ENCODE measurements at regions not wholly inside any gene's neighbourhood (a gene's known extent, or its start where the extent isn't known, plus 50 kb on each side); places are given as distances from the start of the nearest gene placed in this dataset.

DNA sequence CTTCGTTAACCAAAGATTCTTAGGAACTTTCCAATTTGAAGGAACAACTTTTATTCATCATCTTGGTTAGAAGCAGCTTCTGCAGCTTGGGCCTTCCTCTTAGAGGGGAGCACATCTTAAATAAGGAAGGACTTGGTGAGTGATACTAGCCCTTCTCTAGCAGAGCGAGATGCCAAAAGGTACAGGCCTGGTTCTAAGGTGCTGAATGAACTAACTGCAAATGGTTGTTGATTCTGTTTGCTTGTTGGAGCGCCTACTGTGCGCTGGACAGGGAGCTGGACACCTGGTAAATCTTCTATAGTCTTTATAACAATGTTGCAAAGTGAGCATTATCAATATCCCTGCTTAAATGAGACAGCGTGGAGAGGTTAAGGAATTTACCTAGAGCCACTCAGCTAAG, 127.1 kb downstream of the MYCN start (continued):
- TF ChIP-seq, protein P1, sequence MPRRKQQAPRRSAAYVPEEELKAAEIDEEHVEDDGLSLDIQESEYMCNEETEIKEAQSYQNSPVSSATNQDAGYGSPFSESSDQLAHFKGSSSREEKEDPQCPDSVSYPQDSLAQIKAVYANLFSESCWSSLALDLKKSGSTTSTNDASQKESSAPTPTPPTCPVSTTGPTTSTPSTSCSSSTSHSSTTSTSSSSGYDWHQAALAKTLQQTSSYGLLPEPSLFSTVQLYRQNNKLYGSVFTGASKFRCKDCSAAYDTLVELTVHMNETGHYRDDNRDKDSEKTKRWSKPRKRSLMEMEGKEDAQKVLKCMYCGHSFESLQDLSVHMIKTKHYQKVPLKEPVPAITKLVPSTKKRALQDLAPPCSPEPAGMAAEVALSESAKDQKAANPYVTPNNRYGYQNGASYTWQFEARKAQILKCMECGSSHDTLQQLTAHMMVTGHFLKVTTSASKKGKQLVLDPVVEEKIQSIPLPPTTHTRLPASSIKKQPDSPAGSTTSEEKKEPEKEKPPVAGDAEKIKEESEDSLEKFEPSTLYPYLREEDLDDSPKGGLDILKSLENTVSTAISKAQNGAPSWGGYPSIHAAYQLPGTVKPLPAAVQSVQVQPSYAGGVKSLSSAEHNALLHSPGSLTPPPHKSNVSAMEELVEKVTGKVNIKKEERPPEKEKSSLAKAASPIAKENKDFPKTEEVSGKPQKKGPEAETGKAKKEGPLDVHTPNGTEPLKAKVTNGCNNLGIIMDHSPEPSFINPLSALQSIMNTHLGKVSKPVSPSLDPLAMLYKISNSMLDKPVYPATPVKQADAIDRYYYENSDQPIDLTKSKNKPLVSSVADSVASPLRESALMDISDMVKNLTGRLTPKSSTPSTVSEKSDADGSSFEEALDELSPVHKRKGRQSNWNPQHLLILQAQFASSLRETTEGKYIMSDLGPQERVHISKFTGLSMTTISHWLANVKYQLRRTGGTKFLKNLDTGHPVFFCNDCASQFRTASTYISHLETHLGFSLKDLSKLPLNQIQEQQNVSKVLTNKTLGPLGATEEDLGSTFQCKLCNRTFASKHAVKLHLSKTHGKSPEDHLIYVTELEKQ (tag by site-specific recombination; IDR thresholded peaks at IDR 0.05; ENCODE audit: borderline replicate concordance): no peak
- TF ChIP-seq ZNF660 (tag by site-specific recombination; IDR thresholded peaks at IDR 0.05) (no peak), OVOL3 (tag by site-specific recombination; IDR thresholded peaks at IDR 0.05) (no peak), RBAK (tag by site-specific recombination; IDR thresholded peaks at IDR 0.05) (no peak), ZEB2 (tag by site-specific recombination; IDR thresholded peaks at IDR 0.05) (no peak), GLIS2 (tag by site-specific recombination; IDR thresholded peaks at IDR 0.05) (no peak), ZNF366 (tag by site-specific recombination; conservative IDR thresholded peaks at IDR 0.05) (no peak), ZSCAN16 (tag by site-specific recombination; IDR thresholded peaks at IDR 0.05) (no peak), ZNF701 (tag by site-specific recombination; IDR thresholded peaks at IDR 0.05) (no peak), ZBTB21 (tag by site-specific recombination; IDR thresholded peaks at IDR 0.05) (no peak), ZNF121 (tag by site-specific recombination; IDR thresholded peaks at IDR 0.05) (no peak)

DNA sequence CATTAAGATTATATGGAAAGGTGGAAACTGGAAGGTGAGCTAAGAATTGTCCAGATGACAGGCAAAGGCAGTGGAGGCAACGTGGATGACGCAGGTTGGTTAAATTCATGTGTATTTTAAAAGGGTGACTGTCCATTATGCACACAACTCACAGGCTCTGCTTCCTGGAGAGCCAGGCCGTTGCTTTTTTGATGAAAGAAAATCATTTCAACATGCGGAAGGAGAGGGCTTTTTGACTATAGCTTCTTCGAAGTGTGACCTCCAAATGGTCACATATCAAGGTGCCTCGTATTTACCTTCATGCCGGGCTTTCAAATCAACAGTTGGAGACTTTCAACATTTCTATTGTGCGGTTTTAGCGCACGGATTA, 126.7 kb downstream of the MYCN start:
- TF ChIP-seq, protein P2, sequence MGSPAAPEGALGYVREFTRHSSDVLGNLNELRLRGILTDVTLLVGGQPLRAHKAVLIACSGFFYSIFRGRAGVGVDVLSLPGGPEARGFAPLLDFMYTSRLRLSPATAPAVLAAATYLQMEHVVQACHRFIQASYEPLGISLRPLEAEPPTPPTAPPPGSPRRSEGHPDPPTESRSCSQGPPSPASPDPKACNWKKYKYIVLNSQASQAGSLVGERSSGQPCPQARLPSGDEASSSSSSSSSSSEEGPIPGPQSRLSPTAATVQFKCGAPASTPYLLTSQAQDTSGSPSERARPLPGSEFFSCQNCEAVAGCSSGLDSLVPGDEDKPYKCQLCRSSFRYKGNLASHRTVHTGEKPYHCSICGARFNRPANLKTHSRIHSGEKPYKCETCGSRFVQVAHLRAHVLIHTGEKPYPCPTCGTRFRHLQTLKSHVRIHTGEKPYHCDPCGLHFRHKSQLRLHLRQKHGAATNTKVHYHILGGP (tag by site-specific recombination; IDR thresholded peaks at IDR 0.05): no peak
- TF ChIP-seq ZNF510 (tag by site-specific recombination; IDR thresholded peaks at IDR 0.05; ENCODE audit: insufficient replicate concordance) (no peak), ZNF544 (tag by site-specific recombination; IDR thresholded peaks at IDR 0.05) (no peak)
- ChIA-PET CTCF (no interaction called here), POLR2A (no interaction called here)
- no peak overlapping the region for H3K27ac ChIP-seq (ENCODE audit: extremely low read depth, low read depth, low read length)
- no peaks in the 10 kb centered on the region for H3K36me3 ChIP-seq (ENCODE audit: control insufficient read depth in 2 of 2, insufficient read depth in 1 of 2, low read length in 2 of 2)
- no peaks in the 10 kb centered on the region for H3K4me1 ChIP-seq (ENCODE audit: control insufficient read depth, insufficient read depth, low read length)
- H3K9me3 ChIP-seq (ENCODE audit: control insufficient read depth, insufficient read depth, low read depth, low read length): no peaks in the 10 kb centered on the region
- H3K4me3 ChIP-seq (ENCODE audit: low read depth, low read length): no peak overlapping the region

DNA sequence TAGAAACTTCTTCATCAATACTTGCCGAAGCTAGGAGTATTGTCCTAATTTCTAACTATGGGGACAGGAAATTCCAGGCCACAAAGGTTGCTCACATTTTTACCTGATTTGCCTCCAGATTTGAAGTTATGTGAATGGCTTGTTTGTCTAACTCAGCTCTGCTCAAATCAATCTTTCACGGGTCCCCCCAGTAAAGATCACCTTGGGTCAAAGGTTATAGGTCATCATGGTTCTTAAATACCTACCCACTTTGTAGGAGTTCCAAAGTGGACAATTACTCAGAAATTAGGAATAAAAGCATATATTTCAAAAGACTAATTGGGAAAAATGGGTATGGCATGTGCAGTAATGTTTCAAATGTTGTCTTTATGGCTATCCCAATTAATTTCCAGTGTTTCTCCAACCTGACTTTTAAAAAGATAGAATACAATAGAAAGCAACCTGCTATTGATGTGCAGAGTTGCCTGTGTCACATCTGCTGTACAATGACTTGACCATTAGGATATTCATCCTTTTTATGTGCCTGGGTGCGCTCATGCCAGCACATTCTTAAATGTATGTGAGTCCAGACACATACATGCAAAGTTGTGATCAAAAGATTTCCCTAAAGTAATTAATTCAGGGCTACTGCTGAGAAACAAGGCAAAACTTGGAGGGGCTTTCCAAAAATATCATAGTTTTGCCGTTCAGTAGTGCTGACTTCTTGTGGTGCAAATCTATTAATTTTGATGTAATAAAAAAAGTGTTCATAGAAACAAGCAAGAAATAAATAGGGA, 126.1 kb downstream of the MYCN start:
- CTCF ChIA-PET: no interaction called here
- TF ChIP-seq ZNF239 (tag by site-specific recombination; IDR thresholded peaks at IDR 0.05) (no peak), PRDM1 (tag by site-specific recombination; IDR thresholded peaks at IDR 0.05) (no peak), ZNF324 (tag by site-specific recombination; IDR thresholded peaks at IDR 0.05) (no peak), ZNF202 (tag by site-specific recombination; IDR thresholded peaks at IDR 0.05; ENCODE audit: borderline replicate concordance) (no peak), ZNF701 (tag by site-specific recombination; IDR thresholded peaks at IDR 0.05) (no peak), ZNF114 (tag by site-specific recombination; IDR thresholded peaks at IDR 0.05) (no peak), OSR2 (tag by site-specific recombination; IDR thresholded peaks at IDR 0.05) (no peak), ZFHX2 (tag by site-specific recombination; conservative IDR thresholded peaks at IDR 0.05) (no peak), SP2 (tag by site-specific recombination; IDR thresholded peaks at IDR 0.05) (no peak), ZNF341 (tag by site-specific recombination; IDR thresholded peaks at IDR 0.05; ENCODE audit: low read depth) (no peak), ZNF626 (tag by site-specific recombination; IDR thresholded peaks at IDR 0.05) (no peak)
- TF ChIP-seq, protein P3, sequence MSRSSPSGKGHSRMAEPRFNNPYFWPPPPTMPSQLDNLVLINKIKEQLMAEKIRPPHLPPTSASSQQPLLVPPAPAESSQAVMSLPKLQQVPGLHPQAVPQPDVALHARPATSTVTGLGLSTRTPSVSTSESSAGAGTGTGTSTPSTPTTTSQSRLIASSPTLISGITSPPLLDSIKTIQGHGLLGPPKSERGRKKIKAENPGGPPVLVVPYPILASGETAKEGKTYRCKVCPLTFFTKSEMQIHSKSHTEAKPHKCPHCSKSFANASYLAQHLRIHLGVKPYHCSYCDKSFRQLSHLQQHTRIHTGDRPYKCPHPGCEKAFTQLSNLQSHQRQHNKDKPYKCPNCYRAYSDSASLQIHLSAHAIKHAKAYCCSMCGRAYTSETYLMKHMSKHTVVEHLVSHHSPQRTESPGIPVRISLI (tag by site-specific recombination; IDR thresholded peaks at IDR 0.05): no peak
- TF ChIP-seq, protein P4, sequence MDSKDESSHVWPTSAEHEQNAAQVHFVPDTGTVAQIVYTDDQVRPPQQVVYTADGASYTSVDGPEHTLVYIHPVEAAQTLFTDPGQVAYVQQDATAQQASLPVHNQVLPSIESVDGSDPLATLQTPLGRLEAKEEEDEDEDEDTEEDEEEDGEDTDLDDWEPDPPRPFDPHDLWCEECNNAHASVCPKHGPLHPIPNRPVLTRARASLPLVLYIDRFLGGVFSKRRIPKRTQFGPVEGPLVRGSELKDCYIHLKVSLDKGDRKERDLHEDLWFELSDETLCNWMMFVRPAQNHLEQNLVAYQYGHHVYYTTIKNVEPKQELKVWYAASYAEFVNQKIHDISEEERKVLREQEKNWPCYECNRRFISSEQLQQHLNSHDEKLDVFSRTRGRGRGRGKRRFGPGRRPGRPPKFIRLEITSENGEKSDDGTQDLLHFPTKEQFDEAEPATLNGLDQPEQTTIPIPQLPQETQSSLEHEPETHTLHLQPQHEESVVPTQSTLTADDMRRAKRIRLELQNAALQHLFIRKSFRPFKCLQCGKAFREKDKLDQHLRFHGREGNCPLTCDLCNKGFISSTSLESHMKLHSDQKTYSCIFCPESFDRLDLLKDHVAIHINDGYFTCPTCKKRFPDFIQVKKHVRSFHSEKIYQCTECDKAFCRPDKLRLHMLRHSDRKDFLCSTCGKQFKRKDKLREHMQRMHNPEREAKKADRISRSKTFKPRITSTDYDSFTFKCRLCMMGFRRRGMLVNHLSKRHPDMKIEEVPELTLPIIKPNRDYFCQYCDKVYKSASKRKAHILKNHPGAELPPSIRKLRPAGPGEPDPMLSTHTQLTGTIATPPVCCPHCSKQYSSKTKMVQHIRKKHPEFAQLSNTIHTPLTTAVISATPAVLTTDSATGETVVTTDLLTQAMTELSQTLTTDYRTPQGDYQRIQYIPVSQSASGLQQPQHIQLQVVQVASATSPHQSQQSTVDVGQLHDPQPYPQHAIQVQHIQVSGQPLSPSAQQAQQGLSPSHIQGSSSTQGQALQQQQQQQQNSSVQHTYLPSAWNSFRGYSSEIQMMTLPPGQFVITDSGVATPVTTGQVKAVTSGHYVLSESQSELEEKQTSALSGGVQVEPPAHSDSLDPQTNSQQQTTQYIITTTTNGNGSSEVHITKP (tag by site-specific recombination; IDR thresholded peaks at IDR 0.05): no peak

More for the DNA sequence above, 126.1 kb downstream of the MYCN start:
- H3K36me3 ChIP-seq (ENCODE audit: control insufficient read depth in 2 of 2, insufficient read depth in 1 of 2, low read length in 2 of 2): no peaks in the 10 kb centered on the region
- H3K9me3 ChIP-seq (ENCODE audit: control insufficient read depth, insufficient read depth, low read depth, low read length): no peaks in the 10 kb centered on the region
- no peaks in the 10 kb centered on the region for H3K4me1 ChIP-seq (ENCODE audit: control insufficient read depth, insufficient read depth, low read length)
- POLR2A ChIA-PET: no interaction called here
- H3K27ac ChIP-seq (ENCODE audit: extremely low read depth, low read depth, low read length): no peak overlapping the region
- H3K4me3 ChIP-seq (ENCODE audit: low read depth, low read length): no peak overlapping the region
